ENCODE measurements at regions not wholly inside any gene's neighbourhood (a gene's known extent, or its start where the extent isn't known, plus 50 kb on each side); places are given as distances from the start of the nearest gene placed in this dataset.
A peak's percentile ranks its signal among the peaks of the same experiment; 100 is the strongest.

DNA sequence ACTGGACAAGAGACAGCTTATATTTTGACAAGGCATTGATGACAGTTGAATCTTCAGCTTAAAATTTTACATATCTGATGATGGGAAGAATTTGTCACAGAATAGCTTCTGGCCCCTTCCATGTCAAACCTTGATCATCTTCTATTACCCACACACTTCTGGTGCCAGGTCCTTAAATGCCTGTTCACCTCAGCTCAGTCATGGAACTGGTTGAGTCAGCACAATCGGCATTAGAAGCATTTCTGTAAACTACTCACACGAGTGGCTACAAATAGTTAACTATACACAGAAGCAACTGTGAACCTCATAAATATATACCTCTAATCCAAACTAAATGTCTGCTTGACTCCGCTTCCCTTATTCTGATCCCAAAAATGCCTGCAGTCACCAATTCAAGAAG is 161.2 kb downstream of the FOXO1 start:
- DNase-seq (ENCODE audit: low read depth): peak; percentile 53

All from EH (cell line).